IPS-15b (cell line): ENCODE measurements at regions not wholly inside any gene's neighbourhood (a gene's known extent, or its start where the extent isn't known, plus 50 kb on each side); places are given as distances from the start of the nearest gene placed in this dataset.

Source experiments
- H3K27me3 ChIP-seq: one replicate; pipeline ENCODE4 v1.6.1; 2013; ENCODE audit warnings: low read length; ENCODE audit not compliant: control insufficient read depth, insufficient read depth
- H3K36me3 ChIP-seq: one replicate; pipeline ENCODE4 v1.6.1; 2013; ENCODE audit warnings: low read length; ENCODE audit not compliant: control insufficient read depth, insufficient read depth
- H3K4me1 ChIP-seq: one replicate; pipeline ENCODE4 v1.6.1; 2013; ENCODE audit warnings: mild to moderate bottlenecking, low read length; ENCODE audit not compliant: control insufficient read depth, insufficient read depth
- H3K4me3 ChIP-seq: one replicate; pipeline ENCODE4 v1.5.1; 2013; ENCODE audit warnings: low read depth, low read length
- H3K9ac ChIP-seq: one replicate; pipeline ENCODE4 v1.6.1; 2013; ENCODE audit warnings: low read depth, mild to moderate bottlenecking, low read length
- H3K9me3 ChIP-seq: one replicate; pipeline ENCODE4 v1.6.1; 2013; ENCODE audit warnings: mild to moderate bottlenecking, low read length; ENCODE audit not compliant: control insufficient read depth, insufficient read depth

- H3K4me3 ChIP-seq = no peak overlapping the region
- no peak overlapping the region for H3K9ac ChIP-seq
- H3K36me3 ChIP-seq = no peaks in the 10 kb centered on the region
- H3K27me3 ChIP-seq = no peaks in the 10 kb centered on the region
- H3K4me1 ChIP-seq = peaks cover 4% of the 10 kb centered on the region
- no peaks in the 10 kb centered on the region for H3K9me3 ChIP-seq
Observed at GRCh38 chr13:21925720-21926119, 254.8 kb downstream of the FGF9 start.

GRCh38 chr13:21929400-21929799, 258.5 kb downstream of the FGF9 start:
- no peaks in the 10 kb centered on the region for H3K27me3 ChIP-seq
- H3K36me3 ChIP-seq = no peaks in the 10 kb centered on the region
- H3K4me1 ChIP-seq = no peaks in the 10 kb centered on the region
- no peak overlapping the region for H3K9ac ChIP-seq
- no peaks in the 10 kb centered on the region for H3K9me3 ChIP-seq
- H3K4me3 ChIP-seq = no peak overlapping the region

DNA sequence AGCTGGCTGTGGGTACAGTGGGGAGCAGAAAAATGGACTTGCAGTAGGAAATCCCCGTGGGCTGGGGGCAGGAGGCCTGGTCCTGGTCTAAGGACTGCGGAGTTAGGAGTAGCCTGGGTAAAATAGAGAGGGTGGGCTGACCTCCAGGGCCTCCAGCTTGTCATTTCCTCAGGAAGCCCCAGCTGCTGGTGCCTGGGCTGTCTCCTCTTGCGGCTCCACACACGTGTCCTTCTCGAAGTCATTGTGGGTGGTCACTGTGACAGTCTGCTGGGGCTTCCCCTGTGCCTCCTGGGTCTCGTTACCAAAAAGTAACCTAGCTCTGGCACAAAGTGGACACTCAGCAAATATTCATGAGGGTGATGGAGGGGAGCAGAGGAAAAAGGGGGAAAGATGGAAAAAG, 259.7 kb downstream of the FGF9 start:
- Histone ChIP-seq H3K9me3 (no peaks in the 10 kb centered on the region), H3K27me3 (no peaks in the 10 kb centered on the region), H3K4me1 (no peaks in the 10 kb centered on the region), H3K9ac (no peak overlapping the region), H3K36me3 (no peaks in the 10 kb centered on the region), H3K4me3 (no peak overlapping the region)

- Histone ChIP-seq H3K4me3 (no peak overlapping the region), H3K9me3 (no peaks in the 10 kb centered on the region), H3K36me3 (no peaks in the 10 kb centered on the region), H3K27me3 (no peaks in the 10 kb centered on the region), H3K9ac (no peak overlapping the region), H3K4me1 (no peaks in the 10 kb centered on the region)
Observed at GRCh38 chr13:21932578-21932977, 261.7 kb downstream of the FGF9 start.

DNA sequence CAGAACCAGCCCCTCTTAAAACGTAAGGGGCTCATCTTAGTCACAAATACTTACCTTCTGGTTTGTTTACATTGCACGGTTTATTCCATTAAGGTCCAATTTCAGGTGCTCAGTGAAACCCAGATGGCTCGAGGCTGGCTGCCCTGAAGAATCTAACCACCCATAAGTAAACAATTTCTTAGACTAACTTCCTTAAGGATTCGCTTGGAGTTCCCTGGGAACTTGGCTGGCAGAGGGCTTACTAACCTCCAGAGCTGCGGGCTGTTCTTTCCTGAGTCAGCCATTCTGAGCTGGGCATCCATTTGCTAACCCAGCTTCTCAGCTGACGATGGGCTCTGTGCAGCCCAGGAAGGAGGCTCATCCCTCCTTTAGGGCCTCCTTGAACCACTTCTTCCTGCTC, 262.1 kb downstream of the FGF9 start:
- no peaks in the 10 kb centered on the region for H3K4me1 ChIP-seq
- H3K9ac ChIP-seq = no peak overlapping the region
- H3K9me3 ChIP-seq = no peaks in the 10 kb centered on the region
- no peaks in the 10 kb centered on the region for H3K36me3 ChIP-seq
- H3K4me3 ChIP-seq = no peak overlapping the region
- H3K27me3 ChIP-seq = no peaks in the 10 kb centered on the region

DNA sequence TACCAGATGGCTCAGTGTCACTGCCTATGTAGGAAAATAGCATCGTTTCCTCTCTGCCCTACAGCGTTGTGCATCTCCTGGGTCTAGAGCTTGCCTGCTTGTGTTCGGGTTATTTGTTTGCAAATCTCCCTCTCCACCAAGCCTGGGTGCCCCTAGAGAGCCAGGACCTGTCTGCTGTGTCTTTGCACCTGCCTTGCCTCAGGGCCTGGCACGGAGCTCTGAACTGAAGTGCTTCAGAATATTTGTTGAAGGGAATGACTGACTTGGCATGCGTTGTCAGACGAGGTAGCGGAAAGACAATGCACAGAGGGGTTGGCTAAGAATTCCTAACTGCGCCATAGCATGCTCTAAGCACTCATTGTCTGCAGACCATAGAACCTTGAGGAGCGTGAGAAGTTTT, 263.4 kb downstream of the FGF9 start:
- no peak overlapping the region for H3K9ac ChIP-seq
- no peaks in the 10 kb centered on the region for H3K36me3 ChIP-seq
- H3K9me3 ChIP-seq = no peaks in the 10 kb centered on the region
- H3K27me3 ChIP-seq = no peaks in the 10 kb centered on the region
- H3K4me3 ChIP-seq = no peak overlapping the region
- no peaks in the 10 kb centered on the region for H3K4me1 ChIP-seq

GRCh38 chr13:21936674-21937073, 265.8 kb downstream of the FGF9 start:
- no peaks in the 10 kb centered on the region for H3K27me3 ChIP-seq

DNA sequence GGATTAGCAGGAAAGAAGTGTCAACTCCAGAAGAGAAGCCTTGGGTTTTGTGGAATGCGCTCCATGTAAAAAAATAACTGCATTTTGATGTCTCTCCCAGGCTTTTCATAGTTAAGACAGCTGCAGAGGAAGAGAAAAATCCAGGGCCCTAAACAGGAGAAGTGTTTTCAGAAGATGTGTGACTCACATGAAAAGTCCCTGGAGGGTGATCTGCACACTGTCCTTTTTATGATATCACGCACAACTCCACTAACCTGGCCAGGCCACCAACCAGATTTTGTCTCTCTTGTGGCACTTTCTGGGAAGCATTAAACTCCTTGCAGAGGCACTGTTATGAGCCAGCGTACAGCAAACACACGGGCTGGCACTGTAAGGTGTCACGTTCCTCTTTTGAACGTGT, 267.3 kb downstream of the FGF9 start:
- Histone ChIP-seq H3K4me3 (no peak overlapping the region), H3K9ac (no peak overlapping the region), H3K4me1 (no peaks in the 10 kb centered on the region), H3K9me3 (no peaks in the 10 kb centered on the region), H3K36me3 (no peaks in the 10 kb centered on the region), H3K27me3 (no peaks in the 10 kb centered on the region)

More at GRCh38 chr13:21936674-21937073, 265.8 kb downstream of the FGF9 start:
- no peaks in the 10 kb centered on the region for H3K9me3 ChIP-seq
- no peaks in the 10 kb centered on the region for H3K4me1 ChIP-seq
- no peak overlapping the region for H3K4me3 ChIP-seq
- no peak overlapping the region for H3K9ac ChIP-seq
- no peaks in the 10 kb centered on the region for H3K36me3 ChIP-seq

DNA sequence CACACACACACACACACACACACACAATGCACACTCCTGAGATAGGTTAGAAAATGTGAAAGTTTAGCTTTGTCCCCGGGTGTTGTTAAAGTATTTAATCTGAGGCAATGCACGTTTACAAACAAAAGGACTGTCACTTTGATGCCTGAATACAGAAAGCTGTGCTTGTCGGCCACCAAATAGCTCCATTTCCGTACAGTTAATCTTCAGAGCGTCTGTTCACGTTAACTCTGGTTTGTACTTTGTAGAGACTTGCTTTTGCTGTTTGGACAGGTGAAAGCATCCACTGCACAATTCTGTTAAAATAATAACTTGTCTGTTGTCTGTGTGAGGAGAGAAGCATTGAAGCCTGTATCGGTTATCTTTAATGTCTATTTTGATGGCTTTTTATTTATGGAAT, 267.8 kb downstream of the FGF9 start:
- H3K27me3 ChIP-seq = no peaks in the 10 kb centered on the region
- H3K9ac ChIP-seq = no peak overlapping the region
- H3K36me3 ChIP-seq = no peaks in the 10 kb centered on the region
- no peaks in the 10 kb centered on the region for H3K9me3 ChIP-seq
- H3K4me1 ChIP-seq = no peaks in the 10 kb centered on the region
- no peak overlapping the region for H3K4me3 ChIP-seq

DNA sequence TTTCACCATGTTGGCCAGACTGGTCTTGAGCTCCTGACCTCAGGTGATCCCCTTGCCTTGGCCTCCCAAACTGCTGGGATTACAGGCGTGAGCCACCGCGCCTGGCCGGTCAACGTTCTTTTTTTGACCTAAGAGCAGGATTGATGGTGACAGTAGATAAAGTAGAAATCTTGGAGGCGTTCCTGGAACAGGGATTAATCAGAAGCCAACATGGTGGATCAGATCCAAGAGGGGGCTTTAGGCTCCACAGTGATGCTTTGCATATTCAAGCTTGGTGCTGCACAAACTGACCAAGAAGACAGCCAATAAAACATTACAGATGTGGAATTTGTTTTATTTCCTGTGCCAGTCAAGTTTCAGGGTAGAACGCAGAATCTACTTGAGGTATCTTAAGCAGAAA, 271.2 kb downstream of the FGF9 start:
- H3K27me3 ChIP-seq = no peaks in the 10 kb centered on the region
- H3K36me3 ChIP-seq = no peaks in the 10 kb centered on the region
- H3K9me3 ChIP-seq = peaks cover 9% of the 10 kb centered on the region
- no peak overlapping the region for H3K9ac ChIP-seq
- no peaks in the 10 kb centered on the region for H3K4me1 ChIP-seq
- no peak overlapping the region for H3K4me3 ChIP-seq

GRCh38 chr13:21944610-21945009, 273.7 kb downstream of the FGF9 start:
- H3K36me3 ChIP-seq = no peaks in the 10 kb centered on the region
- no peaks in the 10 kb centered on the region for H3K27me3 ChIP-seq
- no peak overlapping the region for H3K4me3 ChIP-seq
- peaks cover 2% of the 10 kb centered on the region for H3K4me1 ChIP-seq
- peaks cover 9% of the 10 kb centered on the region for H3K9me3 ChIP-seq
- H3K9ac ChIP-seq = no peak overlapping the region

- Histone ChIP-seq H3K9ac (no peak overlapping the region), H3K4me3 (no peak overlapping the region), H3K9me3 (peaks cover 9% of the 10 kb centered on the region)
Observed at GRCh38 chr13:21945195-21945594, 274.3 kb downstream of the FGF9 start.

GRCh38 chr13:21946964-21947363, 276.1 kb downstream of the FGF9 start:
- Histone ChIP-seq H3K36me3 (no peaks in the 10 kb centered on the region), H3K4me1 (peaks cover 2% of the 10 kb centered on the region), H3K27me3 (no peaks in the 10 kb centered on the region), H3K9ac (no peak overlapping the region), H3K4me3 (no peak overlapping the region), H3K9me3 (peaks cover 9% of the 10 kb centered on the region)

More at GRCh38 chr13:21945195-21945594, 274.3 kb downstream of the FGF9 start:
- no peaks in the 10 kb centered on the region for H3K27me3 ChIP-seq
- no peaks in the 10 kb centered on the region for H3K36me3 ChIP-seq
- peaks cover 2% of the 10 kb centered on the region for H3K4me1 ChIP-seq
